ENCODE measurements at regions not wholly inside any gene's neighbourhood (a gene's known extent, or its start where the extent isn't known, plus 50 kb on each side); places are given as distances from the start of the nearest gene placed in this dataset.
A peak's percentile ranks its signal among the peaks of the same experiment; 100 is the strongest.

GRCh38 chr3:34544136-34544535, 745.7 kb downstream of the PDCD6IP start:
- peak; percentile 1 for DNase-seq

- no peak for DNase-seq
Observed at GRCh38 chr3:34547297-34547920, 749.0 kb downstream of the PDCD6IP start.

- DNase-seq, result no peak
Observed at GRCh38 chr3:34567266-34567665, 768.8 kb downstream of the PDCD6IP start.

- DNase-seq, result no peak
Observed at GRCh38 chr3:34568766-34569165, 770.3 kb downstream of the PDCD6IP start.

GRCh38 chr3:34569437-34569836, 771.0 kb downstream of the PDCD6IP start:
- DNase-seq, result no peak

GRCh38 chr3:34570916-34571705, 772.7 kb downstream of the PDCD6IP start:
- no peak for DNase-seq

GRCh38 chr3:34571714-34572113, 773.3 kb downstream of the PDCD6IP start:
- DNase-seq, result no peak

- no peak for DNase-seq
Observed at GRCh38 chr3:34575776-34576175, 777.3 kb downstream of the PDCD6IP start.

- no peak for DNase-seq
Observed at GRCh38 chr3:34582055-34582454, 783.6 kb downstream of the PDCD6IP start.

GRCh38 chr3:34583451-34583850, 785.0 kb downstream of the PDCD6IP start:
- no peak for DNase-seq

- DNase-seq, result no peak
Observed at GRCh38 chr3:34584971-34585370, 786.5 kb downstream of the PDCD6IP start.

GRCh38 chr3:34599595-34599994, 801.2 kb downstream of the PDCD6IP start:
- DNase-seq, result no peak

- no peak for DNase-seq
Observed at GRCh38 chr3:34619990-34620389, 821.6 kb downstream of the PDCD6IP start.

GRCh38 chr3:34626699-34627098, 828.3 kb downstream of the PDCD6IP start:
- no peak for DNase-seq

GRCh38 chr3:34634939-34635338, 836.5 kb downstream of the PDCD6IP start:
- DNase-seq, result no peak

- no peak for DNase-seq
Observed at GRCh38 chr3:34635352-34635850, 837.0 kb downstream of the PDCD6IP start.

- no peak for DNase-seq
Observed at GRCh38 chr3:34646911-34647460, 848.6 kb downstream of the PDCD6IP start.

- DNase-seq, result no peak
Observed at GRCh38 chr3:34650131-34650530, 851.7 kb downstream of the PDCD6IP start.

- DNase-seq, result no peak
Observed at GRCh38 chr3:34668915-34669314, 870.5 kb downstream of the PDCD6IP start.

- DNase-seq, result no peak
Observed at GRCh38 chr3:34669490-34669889, 871.1 kb downstream of the PDCD6IP start.

GRCh38 chr3:34675383-34676120, 877.1 kb downstream of the PDCD6IP start:
- DNase-seq, result peak; percentile 36

- no peak for DNase-seq
Observed at GRCh38 chr3:34676436-34676835, 878.0 kb downstream of the PDCD6IP start.

GRCh38 chr3:34678575-34678974, 880.1 kb downstream of the PDCD6IP start:
- DNase-seq, result peak; percentile 59

All from inflammatory macrophage treated with lipopolysaccharide for 4 hours (primary cell).